ENCODE measurements at regions not wholly inside any gene's neighbourhood (a gene's known extent, or its start where the extent isn't known, plus 50 kb on each side); places are given as distances from the start of the nearest gene placed in this dataset.
A peak's percentile ranks its signal among the peaks of the same experiment; 100 is the strongest.

GRCh38 chr1:221431068-221431651, 310.7 kb downstream of the DUSP10 start:
- Histone ChIP-seq H3K27me3 (no peaks in the 10 kb centered on the region; the same call in 1 of the 2 replicates), H3K4me1 (no peaks in the 10 kb centered on the region), H3K4me3 (ENCODE audit: low read depth, low read length) (no peak overlapping the region), H3K36me3 (no peaks in the 10 kb centered on the region), H3K9me3 (no peaks in the 10 kb centered on the region)
- DNase-seq = no peak
- TF ChIP-seq CTCF (IDR thresholded peaks at IDR 0.05; ENCODE audit: low read depth, low read length) = peak; percentile 22; the same call in 1 of the 2 replicates

GRCh38 chr1:221431961-221432360, 309.9 kb downstream of the DUSP10 start:
- Histone ChIP-seq H3K36me3 (no peaks in the 10 kb centered on the region), H3K4me1 (no peaks in the 10 kb centered on the region), H3K4me3 (ENCODE audit: low read depth, low read length) (no peak overlapping the region), H3K27me3 (no peaks in the 10 kb centered on the region; the same call in 1 of the 2 replicates), H3K9me3 (no peaks in the 10 kb centered on the region)
- TF ChIP-seq CTCF (IDR thresholded peaks at IDR 0.05; ENCODE audit: low read depth, low read length) = no peak
- DNase-seq = no peak

GRCh38 chr1:221435504-221435904, 306.4 kb downstream of the DUSP10 start:
- H3K27me3 ChIP-seq = no peaks in the 10 kb centered on the region; the same call in 1 of the 2 replicates
- TF ChIP-seq CTCF (IDR thresholded peaks at IDR 0.05; ENCODE audit: low read depth, low read length) = peak; percentile 96
- DNase-seq = no peak
- no peaks in the 10 kb centered on the region for H3K9me3 ChIP-seq
- H3K4me1 ChIP-seq = no peaks in the 10 kb centered on the region
- no peak overlapping the region for H3K4me3 ChIP-seq (ENCODE audit: low read depth, low read length)
- H3K36me3 ChIP-seq = no peaks in the 10 kb centered on the region

GRCh38 chr1:221437171-221437570, 304.7 kb downstream of the DUSP10 start:
- Histone ChIP-seq H3K9me3 (no peaks in the 10 kb centered on the region), H3K36me3 (no peaks in the 10 kb centered on the region), H3K4me1 (no peaks in the 10 kb centered on the region), H3K27me3 (no peaks in the 10 kb centered on the region), H3K4me3 (ENCODE audit: low read depth, low read length) (no peak overlapping the region)
- TF ChIP-seq CTCF (IDR thresholded peaks at IDR 0.05; ENCODE audit: low read depth, low read length) = no peak
- no peak for DNase-seq

- Histone ChIP-seq H3K4me3 (ENCODE audit: low read depth, low read length) (no peak overlapping the region), H3K9me3 (no peaks in the 10 kb centered on the region), H3K27me3 (no peaks in the 10 kb centered on the region), H3K4me1 (no peaks in the 10 kb centered on the region), H3K36me3 (no peaks in the 10 kb centered on the region)
- DNase-seq = no peak
- TF ChIP-seq CTCF (IDR thresholded peaks at IDR 0.05; ENCODE audit: low read depth, low read length) = no peak
Measured at GRCh38 chr1:221437926-221438325, 304.0 kb downstream of the DUSP10 start.

- TF ChIP-seq CTCF (IDR thresholded peaks at IDR 0.05; ENCODE audit: low read depth, low read length) = no peak
- Histone ChIP-seq H3K36me3 (no peaks in the 10 kb centered on the region), H3K4me1 (no peaks in the 10 kb centered on the region), H3K27me3 (no peaks in the 10 kb centered on the region), H3K9me3 (no peaks in the 10 kb centered on the region), H3K4me3 (ENCODE audit: low read depth, low read length) (no peak overlapping the region)
- peak; percentile 18 for DNase-seq
Measured at GRCh38 chr1:221439008-221439746, 302.7 kb downstream of the DUSP10 start.
